NOMO-1 treated with dmso at 0.1 percent for 144 hours (cell line): ENCODE measurements at regions not wholly inside any gene's neighbourhood (a gene's known extent, or its start where the extent isn't known, plus 50 kb on each side); places are given as distances from the start of the nearest gene placed in this dataset.
"Not testable (repeated sequence)": the region's sequence is repeated elsewhere in the genome, so short reads cannot be mapped to it uniquely, and the experiment has no call there.

Experiments
- DNase-seq: peaks from one replicate; lab custom pipeline; 2025; ENCODE audit not compliant: unreplicated experiment; lab: John Stamatoyannopoulos, UW

- no peak for DNase-seq
These were observed 698.0 kb downstream of the TDRD15 start for GRCh38 chr2:21821672-21822227.

- DNase-seq = no peak
These were observed 698.7 kb downstream of the TDRD15 start for GRCh38 chr2:21822505-21822904.

GRCh38 chr2:21833767-21834166, 710.0 kb downstream of the TDRD15 start:
- no peak for DNase-seq

- DNase-seq = no peak
These were observed 712.5 kb downstream of the TDRD15 start for GRCh38 chr2:21836261-21836660.

GRCh38 chr2:21836719-21837118, 713.0 kb downstream of the TDRD15 start:
- DNase-seq = peak; percentile 35

GRCh38 chr2:21837168-21837960, 713.6 kb downstream of the TDRD15 start:
- DNase-seq = peak; percentile 28

GRCh38 chr2:21841341-21841740, 717.6 kb downstream of the TDRD15 start:
- DNase-seq = no peak

- DNase-seq = not testable (repeated sequence)
These were observed 726.6 kb downstream of the TDRD15 start for GRCh38 chr2:21850367-21850766.

GRCh38 chr2:21854938-21855337, 731.2 kb downstream of the TDRD15 start:
- DNase-seq = no peak

- no peak for DNase-seq
These were observed 732.9 kb downstream of the TDRD15 start for GRCh38 chr2:21856708-21857107.

- DNase-seq = peak; percentile 62
These were observed 737.1 kb downstream of the TDRD15 start for GRCh38 chr2:21860907-21861306.

GRCh38 chr2:21866316-21866715, 742.5 kb downstream of the TDRD15 start:
- DNase-seq = no peak

GRCh38 chr2:21887881-21888280, 764.1 kb downstream of the TDRD15 start:
- DNase-seq = no peak

GRCh38 chr2:21890041-21890440, 766.3 kb downstream of the TDRD15 start:
- DNase-seq = no peak

GRCh38 chr2:21890716-21891115, 766.9 kb downstream of the TDRD15 start:
- no peak for DNase-seq

GRCh38 chr2:21891191-21891590, 767.4 kb downstream of the TDRD15 start:
- DNase-seq = peak; percentile 17

GRCh38 chr2:21892140-21892539, 768.4 kb downstream of the TDRD15 start:
- DNase-seq = no peak

GRCh38 chr2:21895200-21895599, 771.4 kb downstream of the TDRD15 start:
- no peak for DNase-seq

GRCh38 chr2:21908712-21909380, 785.1 kb downstream of the TDRD15 start:
- DNase-seq = not testable (repeated sequence)

- no peak for DNase-seq
These were observed 787.2 kb downstream of the TDRD15 start for GRCh38 chr2:21910832-21911507.

GRCh38 chr2:21912405-21912804, 788.6 kb downstream of the TDRD15 start:
- no peak for DNase-seq

- no peak for DNase-seq
These were observed 791.4 kb downstream of the TDRD15 start for GRCh38 chr2:21915201-21915600.
